NCI-H2081 (cell line): ENCODE measurements at regions not wholly inside any gene's neighbourhood (a gene's known extent, or its start where the extent isn't known, plus 50 kb on each side); places are given as distances from the start of the nearest gene placed in this dataset.

ENCODE experiments used
- DNase-seq, 2 experiments: peaks; one replicate each; lab custom pipeline; 2025; lab: John Stamatoyannopoulos, UW

- no peak for DNase-seq
Measured at GRCh38 chr16:59238246-59238645, 504.1 kb upstream of the GOT2 start.

- no peak for DNase-seq
Measured at GRCh38 chr16:59236804-59237458, 502.8 kb upstream of the GOT2 start.

GRCh38 chr16:59224401-59224800 lies 490.3 kb upstream of the GOT2 start:
- DNase-seq: no peak

GRCh38 chr16:59220011-59220410 lies 485.9 kb upstream of the GOT2 start:
- no peak for DNase-seq

GRCh38 chr16:59216291-59216690 lies 482.2 kb upstream of the GOT2 start:
- DNase-seq: no peak

- DNase-seq: no peak
Measured at GRCh38 chr16:59214455-59214854, 480.3 kb upstream of the GOT2 start.

GRCh38 chr16:59213952-59214351 lies 479.8 kb upstream of the GOT2 start:
- no peak for DNase-seq

- DNase-seq: no peak
Measured at GRCh38 chr16:59212492-59213024, 478.4 kb upstream of the GOT2 start.

- no peak for DNase-seq
Measured at GRCh38 chr16:59210955-59211541, 476.9 kb upstream of the GOT2 start.

GRCh38 chr16:59205403-59205802 lies 471.3 kb upstream of the GOT2 start:
- DNase-seq: no peak

GRCh38 chr16:59204589-59204988 lies 470.5 kb upstream of the GOT2 start:
- DNase-seq: no peak

GRCh38 chr16:59202233-59202862 lies 468.2 kb upstream of the GOT2 start:
- DNase-seq: no peak

GRCh38 chr16:59201821-59202220 lies 467.7 kb upstream of the GOT2 start:
- DNase-seq: no peak

GRCh38 chr16:59201160-59201559 lies 467.0 kb upstream of the GOT2 start:
- no peak for DNase-seq

- no peak for DNase-seq
Measured at GRCh38 chr16:59198487-59198886, 464.4 kb upstream of the GOT2 start.

- DNase-seq: no peak
Measured at GRCh38 chr16:59195242-59195641, 461.1 kb upstream of the GOT2 start.

- DNase-seq: no peak
Measured at GRCh38 chr16:59193637-59194036, 459.5 kb upstream of the GOT2 start.

- DNase-seq: no peak
Measured at GRCh38 chr16:59192551-59193199, 458.6 kb upstream of the GOT2 start.

GRCh38 chr16:59190731-59191130 lies 456.6 kb upstream of the GOT2 start:
- no peak for DNase-seq

- no peak for DNase-seq
Measured at GRCh38 chr16:59188029-59188428, 453.9 kb upstream of the GOT2 start.

GRCh38 chr16:59181821-59182420 lies 447.8 kb upstream of the GOT2 start:
- DNase-seq: no peak

GRCh38 chr16:59180083-59180476 lies 446.0 kb upstream of the GOT2 start:
- DNase-seq: no peak
